ENCODE measurements at regions not wholly inside any gene's neighbourhood (a gene's known extent, or its start where the extent isn't known, plus 50 kb on each side); places are given as distances from the start of the nearest gene placed in this dataset.
"Not testable (repeated sequence)": the region's sequence is repeated elsewhere in the genome, so short reads cannot be mapped to it uniquely, and the experiment has no call there.

- TF ChIP-seq CTCF (conservative IDR thresholded peaks at IDR 0.05; ENCODE audit: low read depth in 2 of 2) (no peak), EZH2 (IDR thresholded peaks at IDR 0.05; ENCODE audit: low read depth, unreplicated experiment) (no peak), JUNB (IDR thresholded peaks at IDR 0.05; ENCODE audit: unreplicated experiment) (no peak), POLR2AphosphoS5 (IDR thresholded peaks at IDR 0.05; ENCODE audit: low read depth) (no peak)
These were observed 86.6 kb upstream of the TOX2 start (continued) for GRCh38 chr20:43827940-43828562.

- H3K27me3 Mint-ChIP-seq (ENCODE audit: insufficient read depth, low read depth, poor library complexity); ATAC-seq; H4K20me1 ChIP-seq (replicated peaks; ENCODE audit: insufficient read depth); H3K9me3 Mint-ChIP-seq; DNase-seq (ENCODE audit: low spot score); H3K4me2 ChIP-seq; H3F3A ChIP-seq (replicated peaks; ENCODE audit: low read depth); H2AFZ ChIP-seq; H3K4me3 ChIP-seq; H3K9me2 ChIP-seq (ENCODE audit: insufficient read depth); H3K27me3 ChIP-seq (ENCODE audit: insufficient read depth); H3K36me3 ChIP-seq (ENCODE audit: insufficient read depth); H3K4me3 Mint-ChIP-seq; H3K4me1 ChIP-seq (ENCODE audit: insufficient read depth); H3K36me3 Mint-ChIP-seq (ENCODE audit: low read depth); H3K27ac ChIP-seq (ENCODE audit: low read depth); H3K79me2 ChIP-seq (replicated peaks; ENCODE audit: insufficient read depth); H3K4me1 Mint-ChIP-seq; H3K27ac Mint-ChIP-seq: not testable (repeated sequence)
These were observed 87.7 kb upstream of the TOX2 start for GRCh38 chr20:43826943-43827342.

- Histone ChIP-seq H3K4me3 (no peak overlapping the region), H4K20me1 (replicated peaks; ENCODE audit: insufficient read depth) (no peaks in the 10 kb centered on the region), H3K9me2 (ENCODE audit: insufficient read depth) (no peaks in the 10 kb centered on the region), H3K4me2 (no peak overlapping the region), H3K4me1 (ENCODE audit: insufficient read depth) (no peaks in the 10 kb centered on the region), H2AFZ (no peak overlapping the region), H3K79me2 (replicated peaks; ENCODE audit: insufficient read depth) (no peaks in the 10 kb centered on the region), H3K27me3 (ENCODE audit: insufficient read depth) (no peaks in the 10 kb centered on the region), H3F3A (replicated peaks; ENCODE audit: low read depth) (no peaks in the 10 kb centered on the region), H3K27ac (ENCODE audit: low read depth) (no peak overlapping the region), H3K36me3 (ENCODE audit: insufficient read depth) (no peaks in the 10 kb centered on the region)
- H3K27ac Mint-ChIP-seq: no peak overlapping the region
- H3K27me3 Mint-ChIP-seq (ENCODE audit: insufficient read depth, low read depth, poor library complexity): peaks cover under 1% of the 10 kb centered on the region
- no peak overlapping the region for H3K4me3 Mint-ChIP-seq
- H3K36me3 Mint-ChIP-seq (ENCODE audit: low read depth): no peaks in the 10 kb centered on the region
- no peak for ATAC-seq
- no peaks in the 10 kb centered on the region for H3K4me1 Mint-ChIP-seq
- peaks cover 5% of the 10 kb centered on the region for H3K9me3 Mint-ChIP-seq
- DNase-seq (ENCODE audit: low spot score): no peak
- TF ChIP-seq CTCF (conservative IDR thresholded peaks at IDR 0.05; ENCODE audit: low read depth in 2 of 2) (no peak), ZNF114 (CRISPR knock-in tag; IDR thresholded peaks at IDR 0.05) (no peak), ETS1 (IDR thresholded peaks at IDR 0.05) (no peak), REST (IDR thresholded peaks at IDR 0.05; ENCODE audit: unreplicated experiment) (no peak), EZH2 (IDR thresholded peaks at IDR 0.05; ENCODE audit: low read depth, unreplicated experiment) (no peak), EZH2phosphoT487 (IDR thresholded peaks at IDR 0.05; ENCODE audit: unreplicated experiment) (no peak), NANOG (IDR thresholded peaks at IDR 0.05; ENCODE audit: borderline replicate concordance) (no peak)
These were observed 89.1 kb upstream of the TOX2 start for GRCh38 chr20:43825581-43825980.
